ENCODE measurements at regions not wholly inside any gene's neighbourhood (a gene's known extent, or its start where the extent isn't known, plus 50 kb on each side); places are given as distances from the start of the nearest gene placed in this dataset.
"Not testable (repeated sequence)": the region's sequence is repeated elsewhere in the genome, so short reads cannot be mapped to it uniquely, and the experiment has no call there.

DNA sequence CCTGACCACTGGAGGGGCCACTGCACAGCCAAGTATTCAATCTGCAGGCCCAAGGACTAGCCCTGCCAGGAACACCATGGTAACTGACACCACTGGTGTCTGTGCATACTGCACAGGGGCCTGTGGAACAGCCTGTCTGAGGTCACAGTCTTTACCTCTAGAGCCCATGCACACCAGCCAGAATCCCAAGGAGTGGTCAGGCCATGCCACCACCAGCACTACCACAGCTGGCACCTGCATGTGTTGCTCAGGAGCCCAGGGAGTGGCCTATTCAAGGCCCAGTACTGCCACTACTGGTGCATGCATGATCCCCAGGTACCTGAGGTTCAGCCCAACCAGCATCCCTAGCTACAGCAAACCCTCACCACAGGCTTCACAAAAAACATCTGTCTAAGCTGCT lies 546.0 kb upstream of the RGMB start:
- H3K27me3 ChIP-seq (ENCODE audit: control insufficient read depth in 3 of 3, insufficient read depth in 3 of 3, low read length in 3 of 3), result no peaks in the 10 kb centered on the region
- peaks cover 0 to 6% (median 2%) of the 10 kb centered on the region in 3 donors for H3K9me3 ChIP-seq (ENCODE audit: control insufficient read depth in 3 of 3, low read length in 3 of 3)
- no peaks in the 10 kb centered on the region for H3K4me1 ChIP-seq (ENCODE audit: control insufficient read depth in 3 of 3, insufficient read depth in 3 of 3, low read length in 3 of 3)
- no peak overlapping the region for H3K4me3 ChIP-seq (ENCODE audit: low read length in 3 of 3)
- H3K27ac ChIP-seq (ENCODE audit: low read depth, low read length), result no peak overlapping the region
- H3K9ac ChIP-seq (ENCODE audit: low read depth in 1 of 3, low read length in 3 of 3), result no peak overlapping the region
- no peaks in the 10 kb centered on the region for H3K36me3 ChIP-seq (ENCODE audit: control insufficient read depth in 3 of 3, insufficient read depth in 3 of 3, low read length in 3 of 3)

DNA sequence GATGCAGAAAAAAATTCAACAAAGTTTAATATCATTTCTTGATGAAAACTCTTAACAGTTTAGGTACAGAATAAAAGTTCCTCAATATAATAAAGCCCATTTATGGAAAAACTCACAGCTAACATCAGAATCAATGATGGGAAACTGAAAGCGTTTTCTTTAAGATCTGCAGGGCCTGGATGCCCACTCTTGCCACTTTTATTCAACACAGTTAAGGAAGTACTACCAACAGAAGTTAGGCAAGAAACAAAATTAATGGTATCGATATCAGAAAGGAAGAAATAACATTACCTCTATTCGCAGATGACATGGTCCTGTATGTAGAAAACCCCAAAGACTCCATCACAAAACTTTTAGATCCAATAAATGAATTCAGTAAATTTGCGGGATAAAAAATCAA lies 542.4 kb upstream of the RGMB start:
- Histone ChIP-seq H3K4me3 (ENCODE audit: low read length in 3 of 3) (no peak overlapping the region), H3K27me3 (ENCODE audit: control insufficient read depth in 3 of 3, insufficient read depth in 3 of 3, low read length in 3 of 3) (no peaks in the 10 kb centered on the region), H3K9ac (ENCODE audit: low read depth in 1 of 3, low read length in 3 of 3) (no peak overlapping the region), H3K27ac (ENCODE audit: low read depth, low read length) (no peak overlapping the region), H3K9me3 (ENCODE audit: control insufficient read depth in 3 of 3, low read length in 3 of 3) (peaks cover 0 to 6% (median 2%) of the 10 kb centered on the region in 3 donors), H3K4me1 (ENCODE audit: control insufficient read depth in 3 of 3, insufficient read depth in 3 of 3, low read length in 3 of 3) (no peaks in the 10 kb centered on the region), H3K36me3 (ENCODE audit: control insufficient read depth in 3 of 3, insufficient read depth in 3 of 3, low read length in 3 of 3) (no peaks in the 10 kb centered on the region)

DNA sequence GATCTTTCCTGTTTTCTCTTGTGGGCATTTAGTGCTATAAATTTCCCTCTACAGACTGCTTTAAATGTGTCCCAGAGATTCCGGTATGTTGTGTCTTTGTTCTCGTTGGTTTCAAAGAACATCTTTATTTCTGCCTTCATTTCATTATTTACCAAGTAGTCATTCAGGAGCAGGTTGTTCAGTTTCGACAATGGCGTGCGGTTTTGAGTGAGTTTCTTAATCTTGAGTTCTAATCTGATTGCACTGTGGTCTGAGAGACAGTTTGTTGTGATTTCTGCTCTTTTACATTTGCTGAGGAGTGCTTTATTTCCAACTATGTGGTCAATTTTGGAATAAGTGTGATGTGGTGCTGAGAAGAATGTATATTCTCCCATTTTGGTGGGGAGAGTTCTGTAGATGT lies 535.7 kb upstream of the RGMB start:
- not testable (repeated sequence) for H3K27ac ChIP-seq (ENCODE audit: low read depth, low read length); H3K36me3 ChIP-seq (ENCODE audit: control insufficient read depth in 3 of 3, insufficient read depth in 3 of 3, low read length in 3 of 3); H3K4me3 ChIP-seq (ENCODE audit: low read length in 3 of 3); H3K4me1 ChIP-seq (ENCODE audit: control insufficient read depth in 3 of 3, insufficient read depth in 3 of 3, low read length in 3 of 3); H3K9me3 ChIP-seq (ENCODE audit: control insufficient read depth in 3 of 3, low read length in 3 of 3); H3K9ac ChIP-seq (ENCODE audit: low read depth in 1 of 3, low read length in 3 of 3); H3K27me3 ChIP-seq (ENCODE audit: control insufficient read depth in 3 of 3, insufficient read depth in 3 of 3, low read length in 3 of 3)

DNA sequence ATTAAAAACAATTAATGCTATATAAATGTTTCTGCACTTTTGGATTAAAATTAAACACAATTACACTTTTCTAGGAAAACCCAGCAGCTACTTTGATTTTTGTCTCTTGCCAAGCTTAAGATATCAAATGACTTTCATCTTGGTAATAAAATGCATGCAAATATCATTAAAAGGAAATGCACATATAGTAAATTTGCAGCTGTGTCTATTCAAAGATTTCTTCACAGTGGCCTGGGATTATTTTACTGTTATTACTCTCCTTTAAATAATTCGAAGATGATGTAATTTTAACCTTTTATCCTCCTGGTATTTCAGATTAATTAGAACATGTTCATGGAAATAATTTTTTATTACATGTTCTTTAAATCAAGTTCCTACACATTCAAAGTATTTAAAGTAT lies 529.5 kb upstream of the RGMB start:
- no peak overlapping the region for H3K4me3 ChIP-seq (ENCODE audit: low read length in 3 of 3)
- H3K9ac ChIP-seq (ENCODE audit: low read depth in 1 of 3, low read length in 3 of 3), result no peak overlapping the region
- no peaks in the 10 kb centered on the region for H3K4me1 ChIP-seq (ENCODE audit: control insufficient read depth in 3 of 3, insufficient read depth in 3 of 3, low read length in 3 of 3)
- no peaks in the 10 kb centered on the region for H3K36me3 ChIP-seq (ENCODE audit: control insufficient read depth in 3 of 3, insufficient read depth in 3 of 3, low read length in 3 of 3)
- no peaks in the 10 kb centered on the region for H3K27me3 ChIP-seq (ENCODE audit: control insufficient read depth in 3 of 3, insufficient read depth in 3 of 3, low read length in 3 of 3)
- no peak overlapping the region for H3K27ac ChIP-seq (ENCODE audit: low read depth, low read length)
- H3K9me3 ChIP-seq (ENCODE audit: control insufficient read depth in 3 of 3, low read length in 3 of 3), result no peaks in the 10 kb centered on the region

DNA sequence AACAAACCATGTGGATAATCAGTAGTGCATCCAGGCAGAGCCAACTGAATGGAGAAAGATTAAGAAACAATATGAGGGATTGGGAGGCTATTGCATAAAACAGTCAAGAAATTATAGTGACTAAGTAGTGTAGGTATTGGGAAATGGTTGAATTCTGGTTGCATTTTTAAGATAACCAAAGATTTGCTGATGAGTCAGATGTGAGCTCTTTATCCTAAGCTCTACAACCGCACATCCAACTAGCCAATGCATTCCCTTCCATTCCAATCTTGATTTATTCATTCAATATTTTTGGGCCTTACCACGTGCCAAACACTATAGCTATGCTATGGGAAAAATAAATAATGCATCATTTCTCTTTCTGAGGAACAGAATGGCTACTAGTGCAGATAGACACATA lies 524.5 kb upstream of the RGMB start:
- Histone ChIP-seq H3K4me3 (ENCODE audit: low read length in 3 of 3) (no peak overlapping the region), H3K27ac (ENCODE audit: low read depth, low read length) (no peak overlapping the region), H3K36me3 (ENCODE audit: control insufficient read depth in 3 of 3, insufficient read depth in 3 of 3, low read length in 3 of 3) (no peaks in the 10 kb centered on the region), H3K4me1 (ENCODE audit: control insufficient read depth in 3 of 3, insufficient read depth in 3 of 3, low read length in 3 of 3) (no peaks in the 10 kb centered on the region), H3K27me3 (ENCODE audit: control insufficient read depth in 3 of 3, insufficient read depth in 3 of 3, low read length in 3 of 3) (no peaks in the 10 kb centered on the region), H3K9ac (ENCODE audit: low read depth in 1 of 3, low read length in 3 of 3) (no peak overlapping the region), H3K9me3 (ENCODE audit: control insufficient read depth in 3 of 3, low read length in 3 of 3) (no peaks in the 10 kb centered on the region)

DNA sequence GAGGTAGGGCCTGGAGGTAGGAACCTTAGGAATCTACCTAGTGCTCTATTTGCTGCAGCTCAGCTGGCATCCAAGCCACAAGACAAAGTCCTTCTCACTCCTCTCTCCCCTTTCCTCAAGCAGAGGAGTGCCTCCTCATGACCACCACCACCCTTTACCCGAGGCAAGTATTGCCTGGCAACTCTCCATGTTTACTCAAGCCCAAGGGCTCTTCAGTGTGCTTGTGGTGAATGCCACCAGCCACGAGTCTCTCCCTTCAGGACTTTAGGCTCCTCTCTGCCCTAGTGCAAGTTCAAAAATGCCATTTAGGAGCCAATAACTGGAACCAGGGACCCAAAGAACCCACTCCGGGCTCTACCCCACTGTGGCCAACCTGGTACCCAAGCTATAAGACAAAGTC lies 514.5 kb upstream of the RGMB start:
- no peaks in the 10 kb centered on the region for H3K9me3 ChIP-seq (ENCODE audit: control insufficient read depth in 3 of 3, low read length in 3 of 3)
- no peaks in the 10 kb centered on the region for H3K27me3 ChIP-seq (ENCODE audit: control insufficient read depth in 3 of 3, insufficient read depth in 3 of 3, low read length in 3 of 3)
- no peak overlapping the region for H3K27ac ChIP-seq (ENCODE audit: low read depth, low read length)
- H3K9ac ChIP-seq (ENCODE audit: low read depth in 1 of 3, low read length in 3 of 3), result no peak overlapping the region
- H3K4me1 ChIP-seq (ENCODE audit: control insufficient read depth in 3 of 3, insufficient read depth in 3 of 3, low read length in 3 of 3), result no peaks in the 10 kb centered on the region
- no peaks in the 10 kb centered on the region for H3K36me3 ChIP-seq (ENCODE audit: control insufficient read depth in 3 of 3, insufficient read depth in 3 of 3, low read length in 3 of 3)
- H3K4me3 ChIP-seq (ENCODE audit: low read length in 3 of 3), result no peak overlapping the region

DNA sequence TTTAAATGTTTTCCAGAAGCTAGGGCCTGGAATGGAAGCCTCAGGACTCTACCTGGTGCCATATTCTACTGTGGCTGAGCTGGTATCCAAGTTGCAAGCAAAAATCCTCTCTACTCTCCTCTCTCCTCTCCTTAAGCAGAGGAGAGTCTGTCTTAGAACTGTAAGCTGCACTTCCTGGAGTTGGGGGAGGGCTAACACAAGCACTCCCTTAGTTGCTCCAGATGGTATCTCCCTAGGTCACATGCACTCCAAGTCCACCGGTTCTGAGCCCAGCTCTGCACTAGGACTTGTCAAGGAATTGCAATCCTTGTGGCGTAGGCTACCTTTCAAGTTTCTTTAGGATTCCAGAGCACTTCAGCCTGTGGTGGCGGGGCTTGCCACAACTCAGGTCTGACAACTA lies 513.9 kb upstream of the RGMB start:
- no peaks in the 10 kb centered on the region for H3K9me3 ChIP-seq (ENCODE audit: control insufficient read depth in 3 of 3, low read length in 3 of 3)
- no peak overlapping the region for H3K27ac ChIP-seq (ENCODE audit: low read depth, low read length)
- H3K27me3 ChIP-seq (ENCODE audit: control insufficient read depth in 3 of 3, insufficient read depth in 3 of 3, low read length in 3 of 3), result no peaks in the 10 kb centered on the region
- no peak overlapping the region for H3K4me3 ChIP-seq (ENCODE audit: low read length in 3 of 3)
- no peak overlapping the region for H3K9ac ChIP-seq (ENCODE audit: low read depth in 1 of 3, low read length in 3 of 3)
- no peaks in the 10 kb centered on the region for H3K4me1 ChIP-seq (ENCODE audit: control insufficient read depth in 3 of 3, insufficient read depth in 3 of 3, low read length in 3 of 3)
- H3K36me3 ChIP-seq (ENCODE audit: control insufficient read depth in 3 of 3, insufficient read depth in 3 of 3, low read length in 3 of 3), result no peaks in the 10 kb centered on the region

DNA sequence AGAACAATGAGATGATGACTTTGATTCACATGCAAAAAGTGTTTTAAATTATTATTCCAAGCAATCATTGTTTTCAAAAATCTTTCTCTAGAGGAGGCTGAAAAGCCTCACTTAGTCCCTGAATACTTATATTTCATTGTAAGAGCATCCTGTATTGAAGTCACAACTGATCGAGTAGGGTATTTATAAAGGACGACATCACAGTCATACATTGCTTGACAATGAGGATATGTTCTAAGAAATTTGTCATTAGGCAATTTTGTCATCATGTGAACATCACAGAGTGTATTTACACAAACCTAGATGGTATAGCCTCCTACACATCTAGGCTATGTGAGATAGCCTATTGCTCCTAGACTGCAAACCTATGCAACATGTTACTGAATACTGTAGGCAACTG lies 510.4 kb upstream of the RGMB start:
- Histone ChIP-seq H3K4me3 (ENCODE audit: low read length in 3 of 3) (no peak overlapping the region), H3K9ac (ENCODE audit: low read depth in 1 of 3, low read length in 3 of 3) (no peak overlapping the region), H3K36me3 (ENCODE audit: control insufficient read depth in 3 of 3, insufficient read depth in 3 of 3, low read length in 3 of 3) (no peaks in the 10 kb centered on the region), H3K4me1 (ENCODE audit: control insufficient read depth in 3 of 3, insufficient read depth in 3 of 3, low read length in 3 of 3) (no peaks in the 10 kb centered on the region), H3K27me3 (ENCODE audit: control insufficient read depth in 3 of 3, insufficient read depth in 3 of 3, low read length in 3 of 3) (no peaks in the 10 kb centered on the region), H3K27ac (ENCODE audit: low read depth, low read length) (no peak overlapping the region), H3K9me3 (ENCODE audit: control insufficient read depth in 3 of 3, low read length in 3 of 3) (no peaks in the 10 kb centered on the region)

DNA sequence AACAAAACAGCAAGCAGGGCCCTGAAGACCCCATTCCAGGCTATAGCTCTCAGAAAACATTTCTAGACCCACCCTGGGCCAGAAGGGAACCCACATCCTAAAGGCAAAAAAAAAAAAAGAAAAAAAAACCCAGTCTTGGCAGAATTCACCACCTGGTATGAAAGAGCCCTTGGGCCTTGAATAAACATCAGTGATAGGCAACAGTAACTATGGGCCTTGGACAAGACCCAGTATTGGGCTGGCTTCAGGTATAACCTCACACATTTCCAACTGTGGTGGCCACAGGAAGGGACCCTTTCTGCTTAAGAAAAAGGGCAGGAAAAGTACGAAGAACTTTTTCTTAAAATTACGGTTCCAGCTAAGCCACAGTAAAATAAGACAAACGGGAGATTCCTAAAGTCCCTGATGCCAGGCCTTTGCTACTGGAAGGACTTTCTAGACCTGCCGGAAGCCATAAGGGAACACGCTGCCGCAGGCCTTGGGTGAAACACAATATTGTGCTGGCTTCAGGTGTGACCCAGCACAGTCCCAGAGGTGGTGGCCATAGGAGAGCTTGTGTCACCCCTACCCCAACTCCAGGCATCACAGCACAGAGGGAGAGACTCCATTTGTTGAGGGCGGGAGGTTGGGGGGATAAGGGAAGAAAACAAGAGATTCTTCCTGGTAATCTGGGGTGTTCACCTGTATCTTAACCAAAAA lies 505.2 kb upstream of the RGMB start:
- Histone ChIP-seq H3K4me1 (ENCODE audit: control insufficient read depth in 3 of 3, insufficient read depth in 3 of 3, low read length in 3 of 3) (no peaks in the 10 kb centered on the region), H3K9me3 (ENCODE audit: control insufficient read depth in 3 of 3, low read length in 3 of 3) (no peaks in the 10 kb centered on the region), H3K4me3 (ENCODE audit: low read length in 3 of 3) (no peak overlapping the region), H3K9ac (ENCODE audit: low read depth in 1 of 3, low read length in 3 of 3) (no peak overlapping the region), H3K27ac (ENCODE audit: low read depth, low read length) (no peak overlapping the region), H3K36me3 (ENCODE audit: control insufficient read depth in 3 of 3, insufficient read depth in 3 of 3, low read length in 3 of 3) (no peaks in the 10 kb centered on the region), H3K27me3 (ENCODE audit: control insufficient read depth in 3 of 3, insufficient read depth in 3 of 3, low read length in 3 of 3) (no peaks in the 10 kb centered on the region)

DNA sequence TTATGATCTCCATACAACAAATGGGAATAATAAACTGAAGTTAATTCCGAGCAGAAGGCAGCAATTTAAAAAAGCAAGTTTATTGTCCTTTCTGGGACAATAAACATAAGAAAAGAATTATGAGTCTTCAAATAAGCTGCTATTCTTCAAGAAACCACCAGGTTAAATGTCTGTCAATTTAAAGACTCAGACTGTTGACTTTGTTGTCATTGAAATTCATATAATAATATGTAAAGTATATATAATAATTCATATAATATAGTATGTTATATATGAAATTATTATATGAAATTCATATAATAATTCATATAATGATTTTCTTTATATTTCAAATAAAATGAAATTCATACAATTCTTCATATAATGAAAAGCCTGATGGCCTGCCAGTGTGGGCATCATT lies 497.5 kb upstream of the RGMB start:
- H3K27ac ChIP-seq (ENCODE audit: low read depth, low read length), result no peak overlapping the region
- no peaks in the 10 kb centered on the region for H3K36me3 ChIP-seq (ENCODE audit: control insufficient read depth in 3 of 3, insufficient read depth in 3 of 3, low read length in 3 of 3)
- no peaks in the 10 kb centered on the region for H3K4me1 ChIP-seq (ENCODE audit: control insufficient read depth in 3 of 3, insufficient read depth in 3 of 3, low read length in 3 of 3)
- no peaks in the 10 kb centered on the region for H3K27me3 ChIP-seq (ENCODE audit: control insufficient read depth in 3 of 3, insufficient read depth in 3 of 3, low read length in 3 of 3)
- no peak overlapping the region for H3K4me3 ChIP-seq (ENCODE audit: low read length in 3 of 3)
- H3K9me3 ChIP-seq (ENCODE audit: control insufficient read depth in 3 of 3, low read length in 3 of 3), result no peaks in the 10 kb centered on the region
- H3K9ac ChIP-seq (ENCODE audit: low read depth in 1 of 3, low read length in 3 of 3), result no peak overlapping the region

DNA sequence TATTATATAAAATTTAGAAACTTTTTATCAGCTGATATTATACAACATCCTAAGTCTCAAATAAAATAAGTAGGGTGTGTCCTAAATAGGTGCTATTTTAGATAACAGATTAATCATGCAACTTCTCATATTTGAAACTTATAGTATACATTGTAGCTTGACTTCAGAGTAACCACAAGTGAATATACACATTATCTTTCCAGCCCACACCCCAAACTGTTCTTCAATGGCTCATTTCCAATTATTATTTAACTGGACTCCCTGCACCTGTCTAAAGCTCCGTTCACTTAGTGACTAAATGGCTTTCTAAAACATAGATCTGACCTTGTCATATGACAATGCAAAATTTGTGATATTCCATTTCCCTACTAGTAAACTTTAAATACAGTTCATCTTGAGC lies 490.9 kb upstream of the RGMB start:
- H3K36me3 ChIP-seq (ENCODE audit: control insufficient read depth in 3 of 3, insufficient read depth in 3 of 3, low read length in 3 of 3), result no peaks in the 10 kb centered on the region
- H3K27me3 ChIP-seq (ENCODE audit: control insufficient read depth in 3 of 3, insufficient read depth in 3 of 3, low read length in 3 of 3), result no peaks in the 10 kb centered on the region
- H3K4me3 ChIP-seq (ENCODE audit: low read length in 3 of 3), result no peak overlapping the region
- H3K9ac ChIP-seq (ENCODE audit: low read depth in 1 of 3, low read length in 3 of 3), result no peak overlapping the region
- H3K4me1 ChIP-seq (ENCODE audit: control insufficient read depth in 3 of 3, insufficient read depth in 3 of 3, low read length in 3 of 3), result no peaks in the 10 kb centered on the region
- no peaks in the 10 kb centered on the region for H3K9me3 ChIP-seq (ENCODE audit: control insufficient read depth in 3 of 3, low read length in 3 of 3)
- no peak overlapping the region for H3K27ac ChIP-seq (ENCODE audit: low read depth, low read length)

Measured in skeletal muscle tissue (tissue), 3 donors.